ENCODE measurements at regions not wholly inside any gene's neighbourhood (a gene's known extent, or its start where the extent isn't known, plus 50 kb on each side); places are given as distances from the start of the nearest gene placed in this dataset.
"Not testable (repeated sequence)": the region's sequence is repeated elsewhere in the genome, so short reads cannot be mapped to it uniquely, and the experiment has no call there.

DNA sequence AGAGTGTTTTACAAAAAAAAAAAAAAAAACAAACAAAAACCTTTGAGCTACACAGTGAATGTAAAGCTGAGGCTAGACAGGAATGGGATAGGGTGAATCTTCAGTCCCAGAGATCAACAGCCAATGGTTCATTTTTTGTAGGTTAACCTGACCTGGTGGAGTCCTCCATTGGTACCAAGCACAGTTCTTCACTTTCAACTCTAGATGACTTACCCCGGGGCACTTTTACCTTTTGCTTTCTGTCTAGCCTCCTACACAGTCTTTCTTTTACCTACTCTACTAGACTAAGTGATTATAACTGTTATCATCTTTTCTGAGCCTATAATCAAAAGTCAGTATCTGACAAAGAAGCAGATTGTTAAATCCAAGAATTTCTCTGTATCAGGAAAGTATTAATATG lies 50.9 kb downstream of the ANXA2R start:
- no peak for FAIRE-seq

DNA sequence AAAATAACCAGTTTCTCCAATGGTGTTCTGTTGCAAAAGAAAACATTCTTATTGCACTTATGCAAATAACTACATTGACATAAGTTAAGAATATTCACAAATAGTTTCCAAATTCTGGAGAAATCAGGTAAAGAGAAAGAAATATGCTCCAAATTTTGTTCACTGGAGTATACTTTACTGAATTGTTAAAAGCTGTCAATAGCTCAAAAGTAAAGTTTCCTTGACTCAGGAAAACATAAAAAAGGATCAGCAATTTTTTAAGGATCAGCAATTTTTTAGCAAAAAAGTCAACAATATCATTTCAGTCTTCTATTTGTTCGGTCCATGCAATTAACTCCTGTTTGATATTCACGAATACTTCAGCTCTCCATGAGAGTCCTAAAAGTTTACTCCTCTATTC lies 51.6 kb downstream of the ANXA2R start:
- FAIRE-seq: no peak

DNA sequence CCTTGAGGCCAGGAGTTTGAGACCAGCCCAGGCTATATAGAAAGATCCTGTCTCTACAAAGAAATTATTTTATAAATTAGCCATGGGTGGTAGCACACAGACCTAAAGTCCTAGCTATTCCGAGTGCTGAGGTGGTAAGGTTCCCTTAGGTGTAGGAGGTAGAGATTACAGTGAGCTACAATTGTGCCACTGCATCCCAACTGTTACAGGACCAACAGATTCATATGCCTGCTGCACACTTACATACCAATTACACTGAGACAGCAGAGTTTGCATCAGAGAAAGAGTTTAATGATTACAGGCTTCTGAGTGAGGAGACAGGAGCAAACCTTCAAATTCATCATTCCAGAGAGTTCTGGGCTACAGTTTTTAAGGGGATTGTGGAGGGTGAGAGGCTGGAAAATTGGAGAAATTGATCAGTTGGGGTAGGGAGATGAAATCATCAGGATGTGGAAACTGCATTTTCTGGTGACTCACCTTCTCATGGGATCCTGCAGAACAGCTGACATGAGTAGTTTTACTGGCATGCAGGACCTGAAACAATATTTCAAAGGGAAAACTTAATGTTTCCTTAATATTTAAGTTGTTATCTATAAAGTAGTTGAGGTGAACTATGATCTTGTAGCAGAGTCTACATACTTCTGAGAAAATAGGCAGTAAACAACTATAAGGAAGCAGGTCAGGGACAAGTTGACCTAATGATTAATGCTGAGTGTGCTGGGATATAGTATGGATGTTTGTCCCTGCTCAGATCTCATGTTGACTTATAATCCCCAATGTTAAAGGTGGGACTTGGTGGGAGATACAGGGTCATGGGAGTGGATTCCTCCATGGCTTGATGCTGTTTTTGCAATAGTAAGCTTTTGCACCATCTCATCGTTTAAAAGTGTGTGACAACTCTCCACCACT lies 54.7 kb downstream of the ANXA2R start:
- FAIRE-seq: no peak

DNA sequence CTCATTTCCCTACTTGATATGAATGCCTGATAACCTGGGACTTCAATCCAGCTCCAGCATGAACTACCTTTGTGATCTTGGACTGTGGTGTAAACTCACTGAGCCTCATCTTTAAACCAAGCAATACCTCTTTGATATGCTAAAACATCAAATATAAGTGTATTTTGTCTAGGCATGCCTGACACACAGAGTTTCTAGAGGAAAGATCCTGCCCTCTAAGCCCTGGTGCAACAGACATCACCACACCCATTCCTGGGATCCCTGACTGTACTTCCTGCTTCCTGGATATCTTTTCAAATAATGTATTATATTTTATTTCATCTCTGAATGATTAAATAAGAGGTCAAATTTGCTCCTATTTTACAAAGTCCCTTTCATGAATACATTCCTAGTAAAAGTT lies 55.8 kb downstream of the ANXA2R start:
- no peak for FAIRE-seq

DNA sequence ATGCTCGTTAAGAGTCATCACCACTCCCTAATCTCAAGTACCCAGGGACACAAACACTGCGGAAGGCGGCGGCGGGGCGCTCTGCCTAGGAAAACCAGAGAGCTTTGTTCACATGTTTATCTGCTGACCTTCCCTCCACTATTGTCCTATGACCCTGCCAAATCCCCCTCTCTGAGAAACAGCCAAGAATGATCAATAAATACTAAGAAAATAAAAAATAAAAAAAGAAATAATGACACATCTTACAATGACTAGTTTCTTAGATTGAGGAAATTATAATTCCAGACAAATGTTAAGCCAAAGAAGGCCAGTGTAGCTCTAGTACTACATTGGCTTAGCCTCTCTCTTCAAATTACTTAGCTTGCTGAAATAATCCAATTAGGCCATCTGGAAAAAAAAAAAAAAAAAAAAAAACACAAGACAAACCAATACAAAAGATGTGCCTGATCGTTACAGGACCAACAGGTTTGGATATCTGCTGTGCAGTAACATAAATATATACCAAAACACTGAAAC lies 58.0 kb downstream of the ANXA2R start:
- no peak for FAIRE-seq

DNA sequence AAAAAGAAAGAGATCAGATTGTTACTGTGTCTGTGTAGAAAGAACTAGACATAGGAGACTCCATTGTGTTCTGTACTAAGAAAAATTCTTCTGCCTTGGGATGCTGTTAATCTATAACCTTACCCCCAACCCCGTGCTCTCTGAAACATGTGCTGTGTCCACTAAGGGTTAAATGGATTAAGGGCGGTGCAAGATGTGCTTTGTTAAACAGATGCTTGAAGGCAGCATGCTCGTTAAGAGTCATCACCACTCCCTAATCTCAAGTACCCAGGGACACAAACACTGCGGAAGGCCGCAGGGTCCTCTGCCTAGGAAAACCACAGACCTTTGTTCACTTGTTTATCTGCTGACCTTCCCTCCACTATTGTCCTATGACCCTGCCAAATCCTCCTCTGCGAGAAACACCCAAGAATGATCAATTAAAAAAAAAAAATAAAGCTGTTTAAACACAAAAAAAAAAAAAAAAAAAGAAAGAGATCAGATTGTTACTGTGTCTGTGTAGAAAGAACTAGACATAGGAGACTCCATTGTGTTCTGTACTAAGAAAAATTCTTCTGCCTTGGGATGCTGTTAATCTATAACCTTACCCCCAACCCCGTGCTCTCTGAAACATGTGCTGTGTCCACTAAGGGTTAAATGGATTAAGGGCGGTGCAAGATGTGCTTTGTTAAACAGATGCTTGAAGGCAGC lies 58.6 kb downstream of the ANXA2R start:
- FAIRE-seq: not testable (repeated sequence)

DNA sequence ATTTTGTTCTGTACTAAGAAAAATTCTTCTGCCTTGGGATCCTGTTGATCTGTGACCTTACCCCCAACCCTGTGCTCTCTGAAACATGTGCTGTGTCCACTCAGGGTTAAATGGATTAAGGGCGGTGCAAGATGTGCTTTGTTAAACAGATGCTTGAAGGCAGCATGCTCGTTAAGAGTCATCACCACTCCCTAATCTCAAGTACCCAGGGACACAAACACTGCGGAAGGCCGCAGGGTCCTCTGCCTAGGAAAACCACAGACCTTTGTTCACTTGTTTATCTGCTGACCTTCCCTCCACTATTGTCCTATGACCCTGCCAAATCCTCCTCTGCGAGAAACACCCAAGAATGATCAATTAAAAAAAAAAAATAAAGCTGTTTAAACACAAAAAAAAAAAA lies 59.1 kb downstream of the ANXA2R start:
- not testable (repeated sequence) for FAIRE-seq

DNA sequence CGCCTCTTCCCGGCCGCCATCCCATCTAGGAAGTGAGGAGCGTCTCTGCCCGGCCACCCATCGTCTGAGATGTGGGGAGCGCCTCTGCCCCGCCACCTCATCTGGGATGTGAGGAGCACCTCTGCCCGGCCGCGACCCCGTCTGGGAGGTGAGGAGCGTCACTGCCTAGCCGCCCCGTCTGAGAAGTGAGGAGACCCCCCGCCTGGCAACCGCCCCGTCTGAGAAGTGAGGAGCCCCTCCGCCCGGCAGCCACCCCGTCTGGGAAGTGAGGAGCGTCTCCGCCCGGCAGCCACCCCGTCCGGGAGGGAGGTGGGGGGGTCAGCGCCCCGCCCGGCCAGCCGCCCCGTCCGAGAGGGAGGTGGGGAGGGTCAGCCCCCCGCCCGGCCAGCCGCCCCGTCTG lies 59.7 kb downstream of the ANXA2R start:
- FAIRE-seq: not testable (repeated sequence)

DNA sequence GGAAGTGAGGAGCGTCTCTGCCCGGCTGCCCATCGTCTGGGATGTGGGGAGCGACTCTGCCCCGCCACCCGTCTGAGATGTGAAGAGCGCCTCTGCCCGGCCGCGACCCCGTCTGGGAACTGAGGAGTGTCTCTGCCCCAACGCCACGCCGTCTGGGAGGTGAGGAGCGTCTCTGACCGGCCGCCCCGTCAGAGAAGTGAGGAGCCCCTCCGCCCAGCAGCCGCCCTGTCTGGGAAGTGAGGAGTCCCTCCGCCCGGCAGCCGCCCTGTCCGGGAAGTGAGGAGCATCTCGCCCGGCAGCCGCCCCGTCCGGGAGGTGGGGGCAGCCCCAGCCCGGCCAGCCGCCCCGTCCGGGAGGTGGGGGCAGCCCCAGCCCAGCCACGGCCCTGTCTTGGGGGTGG lies 60.9 kb downstream of the ANXA2R start:
- FAIRE-seq: not testable (repeated sequence)

DNA sequence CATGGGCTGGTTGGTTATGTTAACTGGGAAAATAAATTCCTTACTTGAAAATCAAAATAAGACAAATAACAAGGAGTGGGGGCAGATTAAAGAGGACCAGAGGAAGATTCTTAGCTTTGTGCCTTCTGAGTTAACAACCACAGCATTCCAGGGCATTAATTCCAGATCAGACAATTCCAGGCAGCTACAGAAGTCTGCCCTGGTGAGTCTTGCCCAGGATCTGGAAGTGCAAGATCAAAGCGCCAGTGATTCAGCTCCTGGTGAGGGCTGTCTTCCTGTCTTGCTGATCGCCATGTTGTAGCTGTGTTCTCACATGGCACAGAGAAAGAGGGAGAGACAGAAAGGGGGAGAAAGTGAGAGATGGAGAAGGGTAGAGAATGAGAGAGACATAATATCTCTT lies 65.6 kb downstream of the ANXA2R start:
- no peak for FAIRE-seq

DNA sequence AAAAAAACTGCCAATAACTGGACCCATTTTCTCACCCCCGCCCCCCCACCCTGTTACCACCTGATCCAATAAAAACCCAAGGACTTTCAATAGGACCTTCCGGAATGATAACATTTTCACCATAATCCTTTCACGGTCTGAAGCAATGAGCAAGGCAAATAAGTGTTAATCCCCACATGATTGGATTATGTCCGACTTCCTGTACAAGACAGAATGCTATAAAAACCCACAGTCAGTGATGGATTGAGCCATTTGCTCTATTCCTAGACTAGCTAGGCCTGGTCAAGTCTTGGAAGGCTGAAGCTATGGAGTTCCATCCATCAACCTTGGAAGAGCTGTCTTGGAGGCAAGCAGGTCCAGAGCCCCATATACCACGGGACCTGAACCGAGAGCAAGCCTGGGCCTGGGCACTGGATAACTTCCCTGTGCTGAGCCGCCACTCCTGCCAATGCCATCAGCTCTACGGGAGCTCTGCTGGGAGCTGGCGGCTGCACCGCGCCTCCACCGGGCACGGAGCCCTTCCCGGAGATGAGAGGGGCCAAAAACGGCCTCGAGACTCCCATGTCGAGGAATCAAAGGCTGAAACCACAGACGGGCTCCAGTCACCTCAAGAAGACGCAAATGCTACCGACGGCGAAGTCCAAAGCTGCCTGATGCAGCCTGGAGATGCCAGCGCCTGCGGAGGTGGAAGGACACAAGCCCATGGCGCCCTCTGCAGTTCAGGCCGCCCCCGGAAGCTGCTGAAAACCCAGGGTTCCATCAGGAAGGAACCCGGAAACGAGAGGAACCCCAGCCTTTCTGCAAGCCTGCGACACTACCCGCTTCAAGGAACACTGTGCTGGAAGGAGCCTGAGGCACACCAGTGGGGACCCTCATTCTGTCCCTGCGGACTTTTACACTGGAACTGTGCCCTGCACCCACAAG lies 69.2 kb downstream of the ANXA2R start:
- no peak for FAIRE-seq

DNA sequence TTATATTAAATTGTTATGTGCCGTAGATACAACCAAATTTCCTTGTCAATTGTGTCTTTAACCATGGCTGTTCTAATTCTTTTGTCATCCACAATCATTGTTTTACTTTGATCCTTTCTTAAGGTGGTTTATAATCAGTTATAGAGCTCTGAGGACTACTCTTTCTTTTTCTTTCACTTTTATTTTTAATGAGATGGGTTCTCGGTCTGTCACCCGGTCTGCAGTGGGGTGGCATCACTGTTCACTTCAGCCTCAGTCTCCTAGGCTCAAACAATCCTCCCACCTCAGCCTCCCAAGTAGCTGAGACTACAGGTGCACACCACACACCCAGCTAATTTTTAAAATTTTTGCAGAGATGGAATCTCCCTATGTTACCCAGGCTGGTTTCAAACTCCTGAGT lies 74.2 kb downstream of the ANXA2R start:
- no peak for FAIRE-seq

DNA sequence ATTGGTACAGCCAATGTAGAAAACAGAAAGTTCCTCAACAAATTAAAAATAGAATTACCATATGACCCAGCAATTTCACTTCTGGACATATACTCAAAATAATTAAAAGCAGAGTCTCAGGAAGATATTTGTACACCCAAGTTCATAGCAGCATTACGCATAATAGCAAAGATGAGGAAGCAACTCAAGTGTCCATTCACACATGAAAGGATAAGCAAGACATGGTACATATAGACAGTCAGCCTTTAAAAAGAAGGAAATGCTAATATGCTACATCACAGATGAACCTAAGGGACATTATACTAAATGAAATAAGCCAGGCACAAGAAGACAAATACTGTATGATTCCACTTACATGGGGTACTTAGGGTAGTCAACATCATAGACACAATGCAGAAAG lies 76.7 kb downstream of the ANXA2R start:
- no peak for FAIRE-seq

DNA sequence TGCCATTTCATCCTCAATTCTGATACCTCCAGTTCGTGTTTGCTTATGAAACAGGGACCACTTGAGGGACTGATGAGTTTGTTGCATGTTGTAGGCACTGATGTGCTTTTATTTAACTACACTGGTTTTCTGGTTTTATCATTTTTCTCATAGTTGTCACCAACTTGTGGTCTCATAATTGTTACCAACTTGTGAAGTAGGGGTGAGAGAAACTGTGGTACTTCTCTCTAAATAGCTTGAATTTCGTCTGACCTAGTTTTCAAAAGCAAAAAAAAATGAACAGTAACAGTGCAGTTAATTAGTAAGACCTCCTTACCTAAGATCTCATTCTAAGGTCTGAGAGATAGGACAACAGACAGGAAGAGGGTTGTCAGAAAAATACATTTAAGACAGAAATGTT lies 78.0 kb downstream of the ANXA2R start:
- no peak for FAIRE-seq

DNA sequence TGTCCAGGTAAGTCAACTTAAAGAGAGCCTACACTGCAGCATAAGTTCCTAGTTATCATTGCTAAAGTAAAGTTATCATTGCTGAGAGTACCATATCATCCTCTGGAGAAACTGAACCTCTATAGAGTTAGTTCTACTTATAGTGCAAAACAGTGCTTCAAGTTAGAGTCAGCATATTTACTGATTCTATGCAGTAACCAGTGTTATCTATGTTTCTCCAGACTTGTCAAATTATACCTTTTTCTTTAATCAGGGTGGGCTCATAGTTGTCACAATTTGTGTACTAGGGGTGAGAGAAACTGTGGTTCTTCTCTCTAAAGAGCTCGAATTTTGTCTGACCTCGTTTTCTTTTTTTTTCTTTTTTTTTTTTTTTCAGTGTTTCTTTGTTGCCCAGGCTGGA lies 79.6 kb downstream of the ANXA2R start:
- FAIRE-seq: no peak

DNA sequence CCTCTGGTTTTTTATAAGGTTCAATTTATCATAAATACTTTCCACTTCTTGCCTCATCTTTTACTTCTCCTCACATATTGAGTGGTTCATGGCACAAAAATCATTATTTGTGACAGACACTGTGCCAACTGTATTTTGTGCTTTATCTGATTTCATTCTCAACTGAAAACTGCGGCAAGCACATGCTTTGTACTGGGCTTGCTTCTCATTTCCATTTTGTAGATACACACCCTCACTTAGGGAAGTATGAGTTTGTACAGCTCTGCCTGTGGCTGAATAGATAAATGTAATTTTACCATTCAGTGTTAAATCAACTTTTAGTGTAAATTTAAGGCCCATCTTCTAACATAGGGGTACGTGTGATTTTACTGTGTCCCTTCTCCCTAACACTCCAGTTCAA lies 83.6 kb downstream of the ANXA2R start:
- FAIRE-seq: no peak

DNA sequence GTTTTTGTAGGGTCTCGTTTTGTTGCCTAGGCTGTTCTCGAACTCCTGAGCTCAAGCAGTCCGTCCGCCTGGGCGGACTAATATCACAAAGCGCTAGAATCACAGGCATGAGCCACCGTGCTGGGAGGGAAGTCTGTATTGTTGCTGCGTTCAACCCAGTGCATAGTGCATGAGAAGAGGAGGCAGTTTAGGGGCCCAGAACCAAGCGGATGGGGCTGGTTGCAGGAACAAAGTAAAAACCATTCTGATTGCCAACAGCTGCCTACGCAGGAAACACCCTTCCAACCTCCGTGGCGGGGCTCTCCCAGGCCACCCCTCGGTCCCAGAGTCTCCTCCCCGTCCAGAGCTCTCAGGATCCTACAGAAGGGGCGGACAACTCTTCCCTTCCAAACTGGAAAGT lies 87.1 kb downstream of the ANXA2R start:
- no peak for FAIRE-seq

DNA sequence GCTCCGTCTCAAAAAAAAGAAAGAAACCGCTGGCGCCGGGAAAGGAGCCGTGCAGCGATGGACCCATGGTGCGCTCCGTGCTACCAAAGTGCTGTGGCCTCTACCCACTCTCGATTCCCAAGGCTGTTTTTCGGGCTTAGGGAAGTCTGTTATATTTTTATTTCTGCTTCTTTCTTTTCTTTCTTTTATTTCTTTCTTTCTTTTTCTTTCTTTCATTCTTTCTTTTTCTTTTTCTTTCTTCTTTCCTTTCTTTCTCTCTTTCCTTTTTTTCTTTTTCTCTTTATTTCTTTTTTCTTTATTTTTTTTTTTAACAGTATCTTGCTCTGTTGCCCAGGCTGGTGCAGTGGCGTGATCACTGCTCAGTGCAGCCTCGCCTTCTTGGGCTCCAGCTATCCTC lies 87.5 kb downstream of the ANXA2R start:
- no peak for FAIRE-seq

DNA sequence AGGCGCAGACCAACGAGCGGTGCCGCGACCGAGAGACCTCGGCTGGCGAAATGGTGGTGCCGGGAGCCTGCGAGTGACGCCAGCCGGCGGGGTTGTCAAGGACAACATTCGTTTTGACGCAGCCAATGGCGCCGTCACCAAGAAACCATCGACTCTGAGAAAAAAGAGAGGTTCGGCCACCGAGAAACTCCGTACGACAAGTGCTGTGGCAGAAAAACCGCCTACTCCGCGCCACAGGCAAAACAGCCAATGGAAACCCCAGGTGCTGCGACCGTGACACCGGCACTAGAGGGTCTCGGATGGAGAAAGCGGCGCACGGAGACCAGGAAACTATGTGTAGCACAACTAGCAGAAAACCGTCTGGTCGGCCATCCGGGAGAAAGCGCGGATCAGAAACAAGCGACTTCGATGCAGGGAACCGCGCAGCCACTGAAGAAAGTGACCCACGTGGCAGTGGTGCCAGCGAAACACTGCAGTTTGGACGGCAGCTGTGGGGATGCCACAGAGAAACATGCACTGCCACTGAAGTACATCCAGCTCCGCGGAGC lies 88.8 kb downstream of the ANXA2R start:
- no peak for FAIRE-seq

DNA sequence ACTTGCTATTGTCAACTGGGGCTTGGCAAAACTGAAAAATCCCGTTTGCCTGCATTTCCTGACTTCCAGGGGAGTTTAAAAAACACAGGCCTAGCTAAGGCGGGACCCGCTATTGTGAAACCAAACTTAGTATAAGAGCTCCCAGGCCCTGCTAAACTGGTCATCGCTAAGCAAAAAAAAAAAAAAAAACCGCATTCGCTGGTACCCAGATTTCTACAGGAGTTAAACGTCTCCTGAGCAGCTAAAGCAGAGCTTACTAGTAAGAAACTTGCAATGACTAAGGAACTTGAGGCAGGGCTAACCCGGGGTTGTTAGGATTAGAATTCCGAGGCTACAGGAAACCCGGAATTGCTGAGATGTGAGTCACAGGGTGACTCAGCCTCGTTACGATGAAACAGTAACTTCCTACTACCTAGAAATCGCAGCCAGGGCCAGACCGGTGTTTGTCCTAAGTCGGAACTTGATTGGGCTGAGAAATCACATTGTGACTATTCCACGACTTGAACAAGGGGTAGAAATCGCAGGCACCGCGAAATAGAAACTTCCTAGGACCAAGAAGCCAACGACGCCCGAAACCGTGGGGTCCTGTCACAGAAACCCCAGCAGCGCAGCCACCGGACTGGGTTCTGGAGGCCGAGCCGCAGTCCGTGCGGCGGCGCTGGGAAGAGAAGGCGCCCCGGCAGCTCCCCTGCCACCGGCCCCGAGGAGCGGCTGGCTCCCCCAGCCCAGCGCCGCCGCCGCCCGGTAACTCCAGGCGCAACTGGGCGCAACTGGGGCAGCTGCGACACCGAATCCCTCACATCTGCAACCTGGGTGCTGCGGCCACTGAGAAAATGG lies 89.4 kb downstream of the ANXA2R start:
- FAIRE-seq: no peak

DNA sequence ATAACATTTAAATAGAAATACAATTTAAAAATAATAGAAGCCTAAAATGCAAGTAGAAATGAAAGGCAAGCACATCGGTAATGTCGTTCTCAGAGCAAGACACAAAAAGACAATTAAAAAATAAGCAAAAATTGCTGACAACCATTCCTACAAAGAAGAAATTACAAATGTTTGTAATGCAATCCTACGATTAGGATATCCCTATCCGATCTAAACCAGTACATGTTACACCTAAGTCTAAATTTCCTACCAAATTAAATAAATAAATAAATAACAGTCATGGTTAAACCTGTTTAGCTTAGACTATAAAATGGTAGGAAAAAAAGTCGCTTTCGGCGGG lies 90.0 kb downstream of the ANXA2R start:
- FAIRE-seq: no peak
